Islet of Langerhans (tissue), 1 donor: ENCODE measurements at regions not wholly inside any gene's neighbourhood (a gene's known extent, or its start where the extent isn't known, plus 50 kb on each side); places are given as distances from the start of the nearest gene placed in this dataset.
A peak's percentile ranks its signal among the peaks of the same experiment; 100 is the strongest.

ENCODE experiments used
- FAIRE-seq: peaks from one replicate; lab custom pipeline; 2011; peaks lifted over from hg19 to GRCh38; lab: Jason Lieb, UNC

DNA sequence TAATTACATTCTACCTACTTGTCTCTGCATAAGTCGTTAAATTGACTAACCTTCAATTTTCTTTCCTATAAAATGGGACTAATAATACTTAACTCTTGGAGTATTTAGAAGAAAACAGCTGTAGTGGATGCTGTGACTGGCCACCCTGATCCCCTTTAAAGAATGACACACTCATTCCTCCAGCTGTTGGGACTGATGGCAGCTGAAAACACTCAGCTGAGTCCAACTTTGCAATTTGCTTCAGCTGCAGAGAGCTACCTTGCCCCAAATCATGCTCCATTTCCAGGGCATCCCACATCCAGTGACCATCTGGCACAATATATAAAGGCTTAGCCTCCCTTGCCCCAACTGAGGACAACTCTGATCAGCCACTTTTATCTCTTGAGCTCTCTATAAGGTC is 89.1 kb downstream of the MID1IP1 start:
- no peak for FAIRE-seq

DNA sequence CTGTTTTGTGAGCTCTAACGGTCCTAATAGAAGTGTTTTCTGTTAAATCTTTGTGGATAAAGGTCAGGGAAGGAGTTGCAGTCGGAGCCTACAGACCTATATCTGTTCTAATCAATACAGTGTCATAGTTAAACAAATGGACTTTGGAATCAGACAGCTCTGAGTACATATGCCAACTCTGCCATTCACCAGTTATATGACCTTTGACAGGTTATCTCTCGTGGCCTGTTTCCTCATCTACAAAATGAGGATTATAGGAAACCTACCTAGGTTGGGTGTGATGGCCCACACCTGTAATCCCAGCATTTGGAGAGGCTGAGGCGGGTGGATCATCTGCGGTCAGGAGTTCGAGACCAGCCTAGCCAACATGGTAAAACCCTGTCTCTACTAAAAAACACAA is 89.7 kb downstream of the MID1IP1 start:
- FAIRE-seq: no peak

DNA sequence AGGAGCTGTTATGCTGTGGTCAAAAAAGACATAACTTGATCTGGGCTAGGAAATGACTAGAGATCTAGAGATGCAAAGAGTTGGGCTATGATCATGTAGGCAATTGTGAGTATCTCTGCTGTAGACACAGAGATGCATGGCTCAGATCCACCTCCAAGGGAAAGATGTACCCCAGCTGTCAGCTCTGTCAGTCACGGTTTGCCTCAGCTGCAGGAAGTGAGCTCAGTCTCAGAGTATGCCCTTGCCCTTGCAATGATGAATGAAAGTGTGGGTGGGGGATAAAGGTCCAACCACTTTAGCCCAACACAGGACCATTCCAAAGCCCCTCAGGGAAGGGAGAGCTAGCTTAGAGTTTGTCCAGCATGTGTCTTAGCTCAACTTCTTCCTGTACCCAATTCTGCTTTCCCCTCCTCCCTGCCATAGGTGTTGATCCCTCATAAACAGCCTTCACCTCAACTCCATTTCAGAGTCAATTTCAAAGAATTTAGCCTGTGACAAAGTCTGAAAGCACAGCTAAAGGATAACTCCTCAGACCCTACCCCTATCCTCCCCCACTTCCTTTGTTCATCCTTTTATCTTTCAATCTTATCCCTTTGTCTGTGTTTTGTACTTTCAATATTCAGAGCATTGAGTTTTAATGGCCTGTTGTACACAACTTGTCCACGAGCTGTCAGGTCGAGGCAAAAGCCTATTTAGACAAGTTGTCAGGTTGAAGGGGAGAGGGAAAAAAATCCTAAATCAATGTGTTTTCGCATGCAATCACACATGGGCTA is 90.6 kb downstream of the MID1IP1 start:
- no peak for FAIRE-seq

DNA sequence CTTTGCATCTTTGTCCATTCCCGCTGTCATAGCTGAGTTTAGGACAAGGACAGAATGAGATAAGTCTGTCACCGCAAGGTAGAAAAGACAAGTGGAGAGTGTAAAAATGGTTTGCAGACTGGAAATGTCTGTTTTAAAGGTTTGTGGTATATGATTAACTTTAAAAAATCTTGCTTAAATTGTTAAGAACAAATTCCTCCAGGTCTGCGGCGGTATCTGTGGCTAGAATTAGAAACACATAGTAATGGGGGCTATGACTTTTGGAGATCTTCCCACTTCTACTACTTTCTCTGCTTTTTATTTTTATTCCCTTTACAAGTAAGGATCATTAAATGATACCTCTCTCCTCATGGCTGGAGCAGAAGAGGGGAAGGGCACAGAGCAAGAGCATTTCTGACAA is 92.2 kb downstream of the MID1IP1 start:
- FAIRE-seq: no peak

DNA sequence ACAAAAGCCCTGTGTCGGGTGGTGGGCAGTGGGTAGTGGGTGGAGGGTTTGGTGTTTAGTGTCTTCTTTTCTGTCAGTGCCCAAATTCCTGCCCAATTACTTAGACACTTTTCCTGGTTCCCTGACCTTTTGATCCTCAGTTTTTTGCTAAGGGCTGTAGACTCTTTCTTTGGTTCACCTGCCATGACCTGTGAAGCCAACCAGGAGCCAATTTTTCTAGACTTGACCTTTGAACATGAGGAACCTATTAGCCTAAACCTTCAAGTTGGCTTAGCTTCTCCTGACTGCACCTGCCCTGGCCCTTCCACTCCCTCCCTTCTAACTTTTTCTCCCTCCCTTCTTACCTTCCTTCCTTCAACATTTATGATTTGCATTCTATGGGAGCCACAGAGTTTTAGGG is 94.5 kb downstream of the MID1IP1 start:
- no peak for FAIRE-seq

- no peak for FAIRE-seq
Measured at GRCh38 chrX:38896724-38897298, 95.6 kb downstream of the MID1IP1 start.

GRCh38 chrX:38898261-38898660 is 97.0 kb downstream of the MID1IP1 start:
- no peak for FAIRE-seq

- FAIRE-seq: no peak
Measured at GRCh38 chrX:38899650-38900049, 98.4 kb downstream of the MID1IP1 start.

- FAIRE-seq: no peak
Measured at GRCh38 chrX:38900719-38901118, 99.5 kb downstream of the MID1IP1 start.

DNA sequence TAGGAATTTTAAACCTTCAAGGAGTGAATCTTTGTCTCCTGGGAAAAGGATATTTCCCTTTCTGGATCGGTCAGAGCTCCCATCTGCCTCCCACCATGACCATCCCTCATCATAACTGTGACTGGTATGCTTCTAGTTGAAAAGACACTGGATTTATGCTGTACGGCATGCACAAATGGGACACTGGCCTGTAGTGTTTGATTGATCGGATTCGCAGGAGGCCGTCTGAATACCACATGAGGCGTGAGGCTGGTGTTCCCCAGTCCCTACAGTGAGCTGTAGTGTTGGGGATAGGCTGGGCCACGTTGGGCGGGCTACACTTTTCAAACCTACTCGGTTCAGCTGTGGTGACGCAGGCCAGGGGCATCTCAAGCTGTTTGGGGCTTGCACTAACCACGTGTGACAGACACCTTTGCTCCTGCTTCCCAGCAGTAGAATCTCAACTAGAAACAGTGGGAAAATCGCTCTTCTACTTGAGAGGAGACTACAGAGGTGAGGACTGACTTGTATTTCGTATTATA is 101.8 kb downstream of the MID1IP1 start:
- FAIRE-seq: no peak

DNA sequence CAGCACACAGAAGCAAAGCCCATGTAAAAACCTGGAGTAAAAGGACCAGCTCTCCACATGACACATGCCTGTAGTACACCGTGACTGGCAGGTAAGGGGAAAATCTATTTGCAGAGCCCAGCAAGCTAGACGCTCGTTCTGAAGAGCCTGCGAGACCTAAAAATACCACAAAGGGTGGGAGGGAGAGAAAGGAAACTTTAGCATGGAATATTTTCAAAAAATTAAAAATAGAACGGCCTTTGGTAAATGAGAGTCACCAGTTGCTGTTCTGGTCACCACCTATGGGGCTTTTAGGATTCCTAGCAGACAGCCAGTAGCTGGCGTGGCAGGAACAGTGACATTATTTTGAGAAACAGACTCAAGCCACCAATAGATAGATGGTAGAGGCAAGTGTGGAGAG is 115.5 kb downstream of the MID1IP1 start:
- no peak for FAIRE-seq

GRCh38 chrX:38917954-38918353 is 116.7 kb downstream of the MID1IP1 start:
- FAIRE-seq: no peak

- FAIRE-seq: no peak
Measured at GRCh38 chrX:38919202-38919601, 117.9 kb downstream of the MID1IP1 start.

DNA sequence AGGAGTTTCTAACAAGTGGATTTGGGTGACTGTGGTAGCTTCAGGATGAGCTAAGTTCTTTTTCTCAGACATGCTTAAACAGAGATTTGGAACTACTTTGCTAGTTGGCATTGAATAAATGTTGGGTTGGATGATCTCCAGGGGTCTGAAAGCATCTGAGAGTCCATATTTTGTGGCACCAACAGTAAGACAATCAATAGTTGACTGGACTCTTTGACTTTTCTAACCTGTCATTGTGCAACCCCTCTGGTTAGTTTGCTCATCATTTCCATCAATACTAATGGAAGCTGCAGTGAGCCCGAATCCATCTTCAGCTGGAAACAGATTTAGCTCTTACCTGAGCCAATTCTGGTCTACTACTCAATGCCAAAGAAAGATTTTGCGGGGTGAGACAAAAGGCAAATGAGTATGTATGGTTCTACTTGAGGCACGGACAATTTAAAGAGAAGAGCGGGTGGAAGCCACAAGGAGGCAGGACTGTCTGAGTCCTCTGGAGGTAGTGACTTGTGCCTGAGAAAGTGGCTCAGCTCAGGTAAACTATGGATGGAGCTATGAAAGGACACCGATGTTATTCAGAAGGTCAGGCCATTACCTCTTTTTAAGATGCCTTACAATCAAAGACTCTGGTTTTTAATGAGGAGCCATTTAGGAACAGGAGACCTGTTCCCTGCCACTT is 118.7 kb downstream of the MID1IP1 start:
- no peak for FAIRE-seq

DNA sequence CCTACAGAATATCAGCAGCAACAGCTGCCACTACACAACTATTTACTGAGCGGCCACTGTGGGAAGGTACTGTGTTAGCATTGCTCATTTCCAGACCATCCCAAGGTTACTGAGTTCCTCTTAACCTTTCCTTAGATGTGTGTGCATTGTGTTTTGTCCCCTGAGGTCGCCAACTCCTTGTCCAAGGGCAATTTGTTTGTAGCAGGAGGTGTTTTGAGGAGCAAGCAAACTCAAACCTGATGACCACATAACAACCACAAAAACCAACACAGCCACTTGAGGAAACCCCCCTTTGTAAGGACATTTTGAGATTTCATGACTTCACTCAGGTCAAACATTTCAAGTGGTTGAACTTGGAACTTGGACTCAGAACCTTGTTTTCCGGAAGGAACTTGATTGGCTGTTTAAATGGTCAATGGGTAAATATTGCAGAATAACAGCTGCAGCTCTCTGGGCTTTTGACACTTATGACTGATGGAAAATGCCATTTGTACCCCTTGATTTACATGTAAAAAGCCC is 122.3 kb downstream of the MID1IP1 start:
- FAIRE-seq: no peak

DNA sequence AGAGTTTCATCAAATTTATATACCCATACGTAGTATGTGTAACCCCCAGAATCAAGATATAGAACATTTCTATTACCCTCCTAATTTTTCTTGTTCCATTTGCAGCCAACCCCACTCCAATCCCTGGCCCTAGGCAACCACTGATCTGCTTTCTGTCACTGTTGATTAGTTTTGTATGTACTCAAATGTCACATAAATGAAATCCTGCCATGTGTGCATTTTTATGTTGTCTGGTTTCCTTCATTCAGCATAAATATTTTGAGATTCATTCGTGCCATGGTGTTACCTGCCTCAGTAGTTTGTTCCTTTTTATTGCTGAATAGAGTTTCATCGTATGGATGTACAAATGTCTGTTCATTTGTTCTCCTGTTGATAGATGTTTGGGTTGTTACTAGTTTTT is 126.3 kb downstream of the MID1IP1 start:
- no peak for FAIRE-seq

- FAIRE-seq: peak; percentile 74
Measured at GRCh38 chrX:38929966-38930421, 128.7 kb downstream of the MID1IP1 start.

DNA sequence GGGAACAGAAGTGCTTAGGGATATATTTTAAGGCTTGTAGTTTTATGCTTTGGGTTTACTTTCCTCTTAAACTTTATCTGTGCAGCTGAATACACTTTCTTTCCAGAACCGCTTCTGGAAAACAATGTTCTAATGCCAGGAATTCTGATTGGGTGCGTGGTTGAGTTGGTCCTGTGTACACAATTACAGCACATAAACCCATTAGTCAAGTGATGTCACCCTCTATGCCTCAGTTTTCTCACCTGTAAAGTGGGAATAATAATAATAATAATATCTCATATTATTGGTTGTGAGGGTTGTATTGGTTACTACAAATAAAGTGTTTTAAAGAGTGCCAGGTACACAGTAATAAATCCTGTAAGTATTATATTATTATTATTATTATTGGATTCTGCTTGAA is 129.2 kb downstream of the MID1IP1 start:
- peak; percentile 17 for FAIRE-seq

DNA sequence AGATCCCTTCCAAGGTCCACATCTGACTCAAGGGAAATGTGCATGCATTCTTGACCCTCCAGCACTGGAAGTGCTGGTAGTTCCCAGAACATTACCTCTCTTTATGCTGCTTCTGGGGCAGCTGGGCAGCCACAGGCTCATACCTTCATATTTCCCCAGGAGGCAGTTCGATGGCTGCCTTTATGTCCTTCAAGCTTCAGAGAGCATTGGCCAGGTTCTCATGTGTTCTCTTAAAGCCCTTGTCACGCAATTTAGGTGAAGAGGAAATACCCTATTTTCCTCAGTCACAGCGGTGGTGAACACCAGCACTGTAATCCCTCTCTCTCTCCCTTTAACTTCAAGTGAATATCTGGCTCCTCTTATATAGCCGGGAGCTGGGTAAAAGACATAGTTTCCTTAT is 134.3 kb downstream of the MID1IP1 start:
- FAIRE-seq: no peak

DNA sequence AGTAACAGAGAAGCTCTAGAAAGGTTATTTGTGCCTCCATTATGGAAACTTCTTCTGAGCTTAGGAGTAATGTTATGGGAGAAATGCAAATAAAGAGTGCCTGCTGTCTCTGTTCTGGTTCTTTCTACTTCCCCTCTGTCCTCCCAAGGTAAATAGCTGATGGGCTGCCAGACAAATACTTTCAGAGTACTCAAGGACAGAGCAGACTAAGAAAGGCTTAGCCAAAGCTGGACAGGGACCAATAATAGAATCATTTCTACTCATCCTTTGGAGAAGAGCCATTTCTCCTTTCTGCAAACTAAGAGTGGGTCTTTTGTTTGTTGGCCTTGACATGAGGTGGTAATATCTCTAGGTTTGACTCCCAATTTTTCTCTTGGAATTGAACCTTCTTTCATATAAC is 136.1 kb downstream of the MID1IP1 start:
- no peak for FAIRE-seq

DNA sequence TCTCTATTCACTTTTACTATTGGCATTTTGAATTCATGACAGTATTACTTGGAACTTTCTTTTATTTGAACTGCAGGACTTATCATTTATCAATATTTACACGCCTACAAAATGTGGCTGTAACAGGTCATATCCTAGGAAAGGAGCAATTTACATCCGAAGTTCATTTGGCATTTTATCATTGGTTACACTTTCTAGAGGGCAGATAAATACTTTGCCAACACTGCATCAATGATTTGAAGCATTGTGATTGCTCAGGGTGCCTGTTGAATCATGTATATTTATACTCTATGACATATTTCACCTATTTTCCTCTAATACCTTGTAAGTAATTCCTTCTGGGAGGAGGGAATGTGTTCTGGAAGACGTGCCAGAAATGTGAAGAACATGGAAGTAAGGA is 136.7 kb downstream of the MID1IP1 start:
- no peak for FAIRE-seq

DNA sequence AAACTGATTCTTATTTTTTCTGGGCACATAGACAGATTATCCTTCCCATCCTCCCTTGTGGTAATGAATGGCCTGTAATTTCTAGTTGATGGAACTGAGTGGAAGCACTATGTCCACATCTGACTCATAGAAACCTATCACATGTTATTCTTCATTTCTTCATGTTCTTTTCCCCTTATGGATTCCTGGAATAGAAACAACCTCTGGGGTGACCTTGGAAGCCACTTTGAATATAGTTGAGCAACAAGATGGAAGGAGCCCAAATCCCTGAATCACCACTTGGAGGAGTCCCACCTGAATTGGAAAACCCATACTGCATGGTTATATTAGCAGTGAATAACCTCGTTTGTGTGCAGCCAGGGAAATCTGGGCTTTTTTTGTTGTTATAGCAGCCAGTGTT is 137.8 kb downstream of the MID1IP1 start:
- FAIRE-seq: no peak

DNA sequence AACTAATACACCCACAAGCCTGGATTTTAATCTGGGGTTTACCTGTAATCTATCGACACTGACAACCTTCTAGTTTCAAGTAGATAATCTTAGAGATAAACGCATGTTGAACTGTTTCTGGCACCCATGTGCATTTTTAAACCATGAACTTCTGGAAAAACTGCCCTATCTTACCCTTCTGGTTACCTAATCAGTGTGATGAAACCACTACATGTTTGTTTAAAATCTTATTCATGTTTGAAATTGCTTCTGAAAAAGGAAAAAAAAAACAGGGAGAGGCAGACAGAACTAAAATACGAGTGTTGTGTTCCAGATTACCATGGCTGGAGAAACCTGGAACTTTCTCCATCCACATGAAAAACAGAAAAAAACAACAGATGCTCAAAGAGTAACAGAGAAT is 139.3 kb downstream of the MID1IP1 start:
- no peak for FAIRE-seq
